H1 (cell line): ENCODE measurements at regions not wholly inside any gene's neighbourhood (a gene's known extent, or its start where the extent isn't known, plus 50 kb on each side); places are given as distances from the start of the nearest gene placed in this dataset.

Source experiments
- CTCF ChIA-PET: fragments of 300-600 bp; sonication (Branson Sonifier 250); formaldehyde crosslinking; loops from one replicate; lab custom pipeline; 2021; ENCODE audit not compliant: partially characterized antibody; lab: Charles Lee
- POLR2A ChIA-PET: fragments of 300-600 bp; sonication (Branson Sonifier 250); formaldehyde crosslinking; loops from one replicate; lab custom pipeline; 2021; ENCODE audit warnings: inconsistent platforms; ENCODE audit not compliant: partially characterized antibody; lab: Charles Lee
- DNase-seq, 2 experiments: peaks; one replicate each; pipeline versions ENCODE4 v3.0.0 to v3.0.0-alpha.2; 2010 to 2022; ENCODE audit warnings: low spot score in 2 of 2, low read depth in 1 of 2, mixed read lengths in 1 of 2
- FAIRE-seq: peaks from 2 replicates; lab custom pipeline; 2011; peaks lifted over from hg19 to GRCh38; lab: Jason Lieb, UNC
- H2AFZ ChIP-seq: 2 replicates; pipeline ENCODE4 v1.8.1; 2012; ENCODE audit warnings: low read length, inconsistent platforms
- H2AK5ac ChIP-seq: 2 replicates; pipeline ENCODE4 v1.6.1; 2013; ENCODE audit warnings: low read depth, low read length
- H2BK120ac ChIP-seq: replicated peaks from 2 replicates; pipeline ENCODE3; 2013; ENCODE audit warnings: low read depth, low read length, inconsistent platforms
- H2BK12ac ChIP-seq: 2 replicates; pipeline ENCODE4 v1.6.1; 2013; ENCODE audit warnings: low read depth, low read length
- H2BK15ac ChIP-seq: 2 replicates; pipeline ENCODE4 v1.6.1; 2013; ENCODE audit warnings: low read length
- H2BK20ac ChIP-seq: 2 replicates; pipeline ENCODE4 v1.6.1; 2013; ENCODE audit warnings: low read length
- H2BK5ac ChIP-seq: 2 replicates; pipeline ENCODE4 v1.6.1; 2013; ENCODE audit warnings: low read depth, low read length
- H3K14ac ChIP-seq: 2 replicates; pipeline ENCODE4 v1.6.1; 2013; ENCODE audit warnings: inconsistent platforms; ENCODE audit not compliant: insufficient read length
- H3K18ac ChIP-seq: 2 replicates; pipeline ENCODE4 v1.6.1; 2013; ENCODE audit warnings: low read length; ENCODE audit errors: extremely low read depth
- H3K23ac ChIP-seq: 2 replicates; pipeline ENCODE4 v1.6.1; 2013; ENCODE audit warnings: inconsistent platforms; ENCODE audit not compliant: insufficient read length
- H3K23me2 ChIP-seq: 2 replicates; pipeline ENCODE4 v1.6.1; 2013; ENCODE audit warnings: low read depth, low read length
- H3K27ac ChIP-seq: 2 replicates; pipeline ENCODE4 v1.6.1; 2011; ENCODE audit warnings: low read depth, low read length, inconsistent platforms
- H3K27me3 ChIP-seq, 4 experiments: replicated peaks in 1 of 4; 1 replicate in 1 of 4; 2 replicates in 3 of 4; pipeline versions ENCODE4 v1.6.1 to v1.8.1; 2011 to 2013; ENCODE audit warnings: low read length in 3 of 4, mild to moderate bottlenecking in 3 of 4, inconsistent platforms in 2 of 4, mixed read lengths in 2 of 4, moderate library complexity in 1 of 4; ENCODE audit not compliant: control insufficient read depth in 3 of 4, insufficient read depth in 3 of 4; ENCODE audit errors: extremely low read depth in 1 of 4
- H3K36me3 ChIP-seq, 4 experiments: 2 replicates each; pipeline versions ENCODE4 v1.6.1 to v1.8.1; 2011 to 2013; ENCODE audit warnings: mild to moderate bottlenecking in 4 of 4, low read length in 3 of 4, moderate library complexity in 2 of 4, control low read depth in 1 of 4, inconsistent platforms in 1 of 4; ENCODE audit not compliant: insufficient read depth in 4 of 4, control insufficient read depth in 2 of 4
- H3K4ac ChIP-seq: replicated peaks from 2 replicates; pipeline ENCODE3; 2013; ENCODE audit warnings: low read length, low read depth, mixed read lengths, inconsistent platforms; ENCODE audit not compliant: insufficient read length
- H3K4me1 ChIP-seq, 4 experiments: replicated peaks in 1 of 4; 1 replicate in 1 of 4; 2 replicates in 3 of 4; pipeline versions ENCODE4 v1.6.1 to v1.8.1; 2011 to 2013; ENCODE audit warnings: low read length in 3 of 4, inconsistent platforms in 2 of 4, mixed read lengths in 1 of 4; ENCODE audit not compliant: insufficient read depth in 4 of 4, control insufficient read depth in 3 of 4
- H3K4me2 ChIP-seq, 2 experiments: 2 replicates each; pipeline versions ENCODE4 v1.6.1 to v1.8.1; 2011 to 2013; ENCODE audit warnings: low read depth in 2 of 2, low read length in 2 of 2, control low read depth in 1 of 2, inconsistent platforms in 1 of 2, mild to moderate bottlenecking in 1 of 2; ENCODE audit not compliant: insufficient read depth in 1 of 2
- H3K4me3 ChIP-seq, 4 experiments: fragments of 200-600, 300-600 bp in 1 of 4; sonication (generic), shearing (Covaris generic), sonication (Bioruptor Twin) in 1 of 4; 2 replicates each; pipeline versions ENCODE4 v1.5.1 to v1.8.1; 2011 to 2016; ENCODE audit warnings: low read length in 4 of 4, low read depth in 3 of 4, control low read depth in 2 of 4, inconsistent platforms in 2 of 4, mild to moderate bottlenecking in 2 of 4, mixed read lengths in 1 of 4, moderate library complexity in 1 of 4; ENCODE audit not compliant: insufficient read depth in 2 of 4; ENCODE audit errors: extremely low read depth in 1 of 4
- H3K56ac ChIP-seq: replicated peaks from 2 replicates; pipeline ENCODE3; 2013; ENCODE audit warnings: low read depth, mild to moderate bottlenecking, mixed read lengths, low read length, inconsistent platforms; ENCODE audit not compliant: insufficient read length
- H3K79me1 ChIP-seq: 2 replicates; pipeline ENCODE4 v1.6.1; 2013; ENCODE audit warnings: low read depth, low read length, control low read depth
- H3K79me2 ChIP-seq, 2 experiments: 2 replicates each; pipeline versions ENCODE4 v1.6.1 to v1.8.1; 2012 to 2013; ENCODE audit warnings: low read length in 2 of 2, mild to moderate bottlenecking in 2 of 2, inconsistent platforms in 1 of 2; ENCODE audit not compliant: insufficient read depth in 2 of 2, control insufficient read depth in 1 of 2
- H3K9ac ChIP-seq, 4 experiments: replicated peaks in 1 of 4; 1 replicate in 1 of 4; 2 replicates in 3 of 4; pipeline versions ENCODE4 v1.6.1 to v1.8.1; 2011 to 2013; ENCODE audit warnings: low read depth in 3 of 4, low read length in 3 of 4, control low read depth in 2 of 4, mild to moderate bottlenecking in 2 of 4, moderate library complexity in 2 of 4, inconsistent platforms in 1 of 4; ENCODE audit errors: extremely low read depth in 1 of 4
- H3K9me3 ChIP-seq, 2 experiments: 2 replicates each; pipeline versions ENCODE4 v1.6.1 to v1.8.1; 2012 to 2013; ENCODE audit warnings: mild to moderate bottlenecking in 2 of 2, moderate library complexity in 2 of 2, control low read depth in 1 of 2, inconsistent platforms in 1 of 2, low read depth in 1 of 2, low read length in 1 of 2, mixed read lengths in 1 of 2; ENCODE audit not compliant: insufficient read depth in 2 of 2
- H4K20me1 ChIP-seq, 2 experiments: replicated peaks in 1 of 2; 2 replicates each; pipeline versions ENCODE3 to v1.8.1; 2011 to 2013; ENCODE audit warnings: inconsistent platforms in 2 of 2, low read length in 2 of 2, mild to moderate bottlenecking in 1 of 2; ENCODE audit not compliant: insufficient read depth in 2 of 2, control insufficient read depth in 1 of 2
- H4K5ac ChIP-seq: 2 replicates; pipeline ENCODE4 v1.6.1; 2013; ENCODE audit warnings: low read length, low read depth, mixed read lengths, inconsistent platforms; ENCODE audit not compliant: insufficient read length
- H4K8ac ChIP-seq: 2 replicates; pipeline ENCODE4 v1.8.0; 2013; ENCODE audit warnings: mild to moderate bottlenecking, moderate library complexity, low read length, inconsistent platforms; ENCODE audit not compliant: insufficient read depth; ENCODE audit errors: extremely low read depth
- H4K91ac ChIP-seq: replicated peaks from 2 replicates; pipeline ENCODE3; 2013; ENCODE audit warnings: low read length, mixed read lengths, inconsistent platforms; ENCODE audit not compliant: insufficient read length
- KDM4A ChIP-seq: IDR thresholded peaks from one replicate; pipeline ENCODE4 v1.7.1; 2012; ENCODE audit warnings: low read depth, mild to moderate bottlenecking, moderate library complexity, low read length, inconsistent platforms; ENCODE audit not compliant: severe bottlenecking
- MAFK ChIP-seq: IDR thresholded peaks from 2 replicates; pipeline ENCODE4 v1.6.1; 2012; ENCODE audit warnings: low read depth, mild to moderate bottlenecking, improper control_type of control experiment, low read length
- USF2 ChIP-seq: IDR thresholded peaks from 2 replicates; pipeline ENCODE4 v1.6.1; 2011; ENCODE audit warnings: low read length, improper control_type of control experiment
- WGBS, 2 experiments: shearing (Covaris generic) in 1 of 2; methylation state at CpG; one replicate each; pipeline versions ENCODE4 v1.1.6 to v1.1.7; 2013 to 2015; ENCODE audit warnings: low lambda C conversion rate in 2 of 2, mixed read lengths in 2 of 2, inconsistent platforms in 1 of 2, low coverage in 1 of 2, missing lambda C conversion rate in 1 of 2; ENCODE audit not compliant: insufficient replicate concordance in 2 of 2, insufficient coverage in 1 of 2, insufficient read length in 1 of 2; ENCODE audit errors: extremely low coverage in 1 of 2, missing lambda C conversion rate in 1 of 2; 5-methylcytosine and 5-hydroxymethylcytosine counted together

- FAIRE-seq: no peak
- Histone ChIP-seq H3K27ac (no peak overlapping the region), H2AK5ac (no peak overlapping the region), H2BK12ac (no peak overlapping the region), H3K27me3 (no peaks in the 10 kb centered on the region), H3K4me1 (no peaks in the 10 kb centered on the region), H3K4me3 (no peak overlapping the region), H3K4ac (no peak overlapping the region), H2AFZ (no peak overlapping the region), H4K5ac (no peak overlapping the region), H3K9ac (no peak overlapping the region), H2BK20ac (no peak overlapping the region), H3K23me2 (no peaks in the 10 kb centered on the region; the same call in 1 of the 2 replicates), H4K91ac (no peak overlapping the region), H3K79me2 (no peaks in the 10 kb centered on the region), H2BK15ac (no peak overlapping the region), H4K20me1 (no peaks in the 10 kb centered on the region), H3K36me3 (no peaks in the 10 kb centered on the region), H3K4me2 (no peak overlapping the region), H3K79me1 (no peaks in the 10 kb centered on the region), H2BK5ac (no peak overlapping the region), H3K14ac (no peak overlapping the region), H3K56ac (no peak overlapping the region), H3K9me3 (no peaks in the 10 kb centered on the region), H3K18ac (no peak overlapping the region; the same call in 1 of the 2 replicates), H2BK120ac (no peak overlapping the region), H4K8ac (no peak overlapping the region), H3K23ac (no peak overlapping the region)
- 81% methylated on average over 2 of the region's 2 CpGs; no CpG with 5 or more reads in 1 of the 2 experiments for WGBS, 2 experiments
- ChIA-PET CTCF (no interaction called here), POLR2A (no interaction called here)
- no peak for DNase-seq
- TF ChIP-seq KDM4A (no peak), MAFK (no peak), USF2 (no peak)
Observed at GRCh38 chr12:58249610-58250009, 308.2 kb downstream of the ATP23 start.
